Osteoblast (primary cell): ENCODE measurements at regions not wholly inside any gene's neighbourhood (a gene's known extent, or its start where the extent isn't known, plus 50 kb on each side); places are given as distances from the start of the nearest gene placed in this dataset.
"Not testable (repeated sequence)": the region's sequence is repeated elsewhere in the genome, so short reads cannot be mapped to it uniquely, and the experiment has no call there.

ENCODE experiments used
- DNase-seq: peaks from one replicate; pipeline ENCODE4 v3.0.0; 2011; ENCODE audit warnings: low spot score, mixed read lengths; ENCODE audit not compliant: insufficient read length; ENCODE audit errors: missing footprints
- H2AFZ ChIP-seq: 2 replicates; pipeline ENCODE4 v1.6.0; 2011; ENCODE audit warnings: mild to moderate bottlenecking, low read length
- H3K27ac ChIP-seq: 2 replicates; pipeline ENCODE4 v1.5.1; 2011; ENCODE audit warnings: mild to moderate bottlenecking, low read depth, low read length, moderate library complexity
- H3K27me3 ChIP-seq: 2 replicates; pipeline ENCODE4 v1.6.0; 2012; ENCODE audit warnings: mild to moderate bottlenecking, control low read depth, inconsistent platforms, low read length, moderate library complexity; ENCODE audit not compliant: insufficient read depth
- H3K36me3 ChIP-seq: 2 replicates; pipeline ENCODE4 v1.5.1; 2011; ENCODE audit warnings: mild to moderate bottlenecking, low read length, control low read depth, moderate library complexity; ENCODE audit not compliant: insufficient read depth
- H3K4me1 ChIP-seq: 2 replicates; pipeline ENCODE4 v1.5.1; 2011; ENCODE audit warnings: mild to moderate bottlenecking, low read length, control low read depth, moderate library complexity; ENCODE audit not compliant: insufficient read depth
- H3K4me2 ChIP-seq: 2 replicates; pipeline ENCODE4 v1.6.0; 2011; ENCODE audit warnings: mild to moderate bottlenecking, low read length; ENCODE audit not compliant: insufficient read depth
- H3K4me3 ChIP-seq: fragments of 200-600 bp; sonication (generic); 3 replicates; pipeline ENCODE4 v1.5.1; 2012; ENCODE audit warnings: mild to moderate bottlenecking, low read length, inconsistent platforms; ENCODE audit not compliant: insufficient read depth
- H3K79me2 ChIP-seq: 2 replicates; pipeline ENCODE4 v1.6.0; 2012; ENCODE audit warnings: mild to moderate bottlenecking, low read length, control low read depth, inconsistent platforms; ENCODE audit not compliant: insufficient read depth
- H3K9me3 ChIP-seq: 2 replicates; pipeline ENCODE4 v1.5.1; 2011; ENCODE audit warnings: low read depth, low read length, control low read depth
- H4K20me1 ChIP-seq: 2 replicates; pipeline ENCODE4 v1.6.0; 2012; ENCODE audit warnings: mild to moderate bottlenecking, low read length, control low read depth; ENCODE audit not compliant: insufficient read depth
- CTCF ChIP-seq: IDR thresholded peaks from 2 replicates; pipeline ENCODE4 v1.5.1; 2011; ENCODE audit warnings: mild to moderate bottlenecking, low read depth, low read length, moderate library complexity; ENCODE audit errors: extremely low read depth

- no peaks in the 10 kb centered on the region for H3K27me3 ChIP-seq
- no peak overlapping the region for H3K4me3 ChIP-seq
- no peaks in the 10 kb centered on the region for H3K36me3 ChIP-seq
- H4K20me1 ChIP-seq = no peaks in the 10 kb centered on the region
- no peak for TF ChIP-seq CTCF
- no peaks in the 10 kb centered on the region for H3K9me3 ChIP-seq
- H3K4me2 ChIP-seq = no peak overlapping the region
- no peak for DNase-seq
- H2AFZ ChIP-seq = no peak overlapping the region
- H3K27ac ChIP-seq = no peak overlapping the region
- H3K79me2 ChIP-seq = no peaks in the 10 kb centered on the region
- no peaks in the 10 kb centered on the region for H3K4me1 ChIP-seq
Observed at GRCh38 chr4:117156806-117157205, 71.4 kb upstream of the TRAM1L1 start.

GRCh38 chr4:117157360-117157759 lies 72.0 kb upstream of the TRAM1L1 start:
- no peaks in the 10 kb centered on the region for H4K20me1 ChIP-seq
- no peak for DNase-seq
- no peaks in the 10 kb centered on the region for H3K79me2 ChIP-seq
- H3K27me3 ChIP-seq = no peaks in the 10 kb centered on the region
- H3K36me3 ChIP-seq = no peaks in the 10 kb centered on the region
- TF ChIP-seq CTCF = no peak
- no peak overlapping the region for H2AFZ ChIP-seq
- no peaks in the 10 kb centered on the region for H3K4me1 ChIP-seq
- H3K4me3 ChIP-seq = no peak overlapping the region
- no peak overlapping the region for H3K27ac ChIP-seq
- no peak overlapping the region for H3K4me2 ChIP-seq
- no peaks in the 10 kb centered on the region for H3K9me3 ChIP-seq

GRCh38 chr4:117162976-117163375 lies 77.6 kb upstream of the TRAM1L1 start:
- Histone ChIP-seq H3K79me2 (no peaks in the 10 kb centered on the region), H3K27me3 (no peaks in the 10 kb centered on the region), H3K4me1 (no peaks in the 10 kb centered on the region), H3K27ac (no peak overlapping the region), H3K4me3 (no peak overlapping the region), H3K4me2 (no peak overlapping the region), H3K9me3 (no peaks in the 10 kb centered on the region), H4K20me1 (no peaks in the 10 kb centered on the region), H3K36me3 (no peaks in the 10 kb centered on the region), H2AFZ (no peak overlapping the region)
- no peak for DNase-seq
- TF ChIP-seq CTCF = no peak

GRCh38 chr4:117164338-117164737 lies 79.0 kb upstream of the TRAM1L1 start:
- no peak for TF ChIP-seq CTCF
- Histone ChIP-seq H3K9me3 (no peaks in the 10 kb centered on the region), H3K27me3 (no peaks in the 10 kb centered on the region), H3K36me3 (no peaks in the 10 kb centered on the region), H3K79me2 (no peaks in the 10 kb centered on the region), H3K4me1 (no peaks in the 10 kb centered on the region), H3K4me2 (no peak overlapping the region), H4K20me1 (no peaks in the 10 kb centered on the region), H3K27ac (no peak overlapping the region), H2AFZ (no peak overlapping the region), H3K4me3 (no peak overlapping the region)
- no peak for DNase-seq

GRCh38 chr4:117175369-117175768 lies 90.0 kb upstream of the TRAM1L1 start:
- H3K4me2 ChIP-seq, H2AFZ ChIP-seq, DNase-seq, H4K20me1 ChIP-seq, H3K4me3 ChIP-seq, H3K27me3 ChIP-seq, H3K36me3 ChIP-seq, H3K27ac ChIP-seq, H3K9me3 ChIP-seq, H3K79me2 ChIP-seq, H3K4me1 ChIP-seq: not testable (repeated sequence)
